Endothelial cell of hepatic sinusoid (primary cell): ENCODE measurements at regions not wholly inside any gene's neighbourhood (a gene's known extent, or its start where the extent isn't known, plus 50 kb on each side); places are given as distances from the start of the nearest gene placed in this dataset.

Source experiments
- in situ Hi-C: cut with HindIII; loops from 2 replicates; pipeline ENCODE4 v1.10.0; 2017; ENCODE audit warnings: low sequenced_read_pairs

GRCh38 chr12:91978143-91978542 lies 167.5 kb downstream of the BTG1 start:
- in situ Hi-C loops = no loop called here

GRCh38 chr12:91975891-91976290 lies 169.8 kb downstream of the BTG1 start:
- in situ Hi-C loops = no loop called here

- in situ Hi-C loops = no loop called here
Measured at GRCh38 chr12:91974541-91975085, 171.0 kb downstream of the BTG1 start.

GRCh38 chr12:91973813-91974212 lies 171.8 kb downstream of the BTG1 start:
- in situ Hi-C loops = no loop called here

GRCh38 chr12:91972896-91973295 lies 172.8 kb downstream of the BTG1 start:
- in situ Hi-C loops = no loop called here

- in situ Hi-C loops = no loop called here
Measured at GRCh38 chr12:91968777-91969171, 176.9 kb downstream of the BTG1 start.

- in situ Hi-C loops = no loop called here
Measured at GRCh38 chr12:91968076-91968776, 177.4 kb downstream of the BTG1 start.

GRCh38 chr12:91967590-91967989 lies 178.1 kb downstream of the BTG1 start:
- in situ Hi-C loops = no loop called here

- in situ Hi-C loops = no loop called here
Measured at GRCh38 chr12:91965781-91966180, 179.9 kb downstream of the BTG1 start.

GRCh38 chr12:91964501-91964900 lies 181.1 kb downstream of the BTG1 start:
- in situ Hi-C loops = no loop called here

GRCh38 chr12:91959220-91959619 lies 186.4 kb downstream of the BTG1 start:
- in situ Hi-C loops = no loop called here

- in situ Hi-C loops = no loop called here
Measured at GRCh38 chr12:91958816-91959215, 186.8 kb downstream of the BTG1 start.

- in situ Hi-C loops = no loop called here
Measured at GRCh38 chr12:91954747-91955146, 190.9 kb downstream of the BTG1 start.

GRCh38 chr12:91954326-91954725 lies 191.3 kb downstream of the BTG1 start:
- in situ Hi-C loops = no loop called here

- in situ Hi-C loops = no loop called here
Measured at GRCh38 chr12:91952916-91953315, 192.7 kb downstream of the BTG1 start.

GRCh38 chr12:91951571-91951970 lies 194.1 kb downstream of the BTG1 start:
- in situ Hi-C loops = no loop called here

- in situ Hi-C loops = no loop called here
Measured at GRCh38 chr12:91948504-91948903, 197.1 kb downstream of the BTG1 start.

- in situ Hi-C loops = no loop called here
Measured at GRCh38 chr12:91947459-91947858, 198.2 kb downstream of the BTG1 start.

GRCh38 chr12:91944637-91945036 lies 201.0 kb downstream of the BTG1 start:
- in situ Hi-C loops = no loop called here

- in situ Hi-C loops = no loop called here
Measured at GRCh38 chr12:91940826-91941570, 204.6 kb downstream of the BTG1 start.

GRCh38 chr12:91940322-91940721 lies 205.3 kb downstream of the BTG1 start:
- in situ Hi-C loops = no loop called here

GRCh38 chr12:91937706-91938105 lies 207.9 kb downstream of the BTG1 start:
- in situ Hi-C loops = no loop called here
